GM12878 (cell line): ENCODE measurements at regions not wholly inside any gene's neighbourhood (a gene's known extent, or its start where the extent isn't known, plus 50 kb on each side); places are given as distances from the start of the nearest gene placed in this dataset.

Experiments used
- ATAC-seq: fragments of 200-7000 bp; cut with Tn5 transposase; 3 replicates; pipeline ENCODE4 v1.9.1; 2020; ENCODE audit warnings: mild to moderate bottlenecking, moderate library complexity
- BruUV-seq: library from RNA; stranded (reverse); fragments of 400-500 nt; replicated peaks from 2 replicates; lab custom pipeline; 2021; lab: Mats Ljungman, UMichigan
- CTCF ChIA-PET: fragments of 300-600 bp; sonication (Branson Sonifier 250); formaldehyde crosslinking; extraction: SDS; loops from one replicate; lab custom pipeline; 2021; ENCODE audit warnings: inconsistent platforms; lab: Yijun Ruan, JAX
- POLR2A ChIA-PET: fragments of 350-600 bp; formaldehyde crosslinking; extraction: SDS; loops from one replicate; lab custom pipeline; 2021; ENCODE audit warnings: inconsistent platforms; lab: Charles Lee
- RAD21 ChIA-PET: fragments of 300-600 bp; sonication (Branson Sonifier 250); formaldehyde crosslinking; loops from one replicate; lab custom pipeline; 2023; ENCODE audit warnings: antibody characterized with exemption; ENCODE audit not compliant: unreplicated experiment; lab: Charles Lee
- SMC1A ChIA-PET: fragments of 300-600 bp; sonication (Branson Sonifier 250); formaldehyde crosslinking; loops from one replicate; lab custom pipeline; 2023; ENCODE audit not compliant: unreplicated experiment, uncharacterized antibody; lab: Charles Lee
- DNase-seq: peaks from one replicate; pipeline ENCODE4 v3.0.0-alpha.2; 2011; ENCODE audit warnings: low read depth, low spot score
- FAIRE-seq: peaks from 3 replicates; lab custom pipeline; 2011; peaks lifted over from hg19 to GRCh38; lab: Jason Lieb, UNC
- H2AFZ ChIP-seq: 2 replicates; pipeline ENCODE4 v1.6.0; 2011; ENCODE audit warnings: low read depth, low read length, control low read depth; ENCODE audit not compliant: control insufficient read depth
- H3K27ac ChIP-seq: 2 replicates; pipeline ENCODE4 v1.5.1; 2011; ENCODE audit warnings: control low read depth; ENCODE audit not compliant: control insufficient read depth, insufficient read depth
- H3K27me3 ChIP-seq, 2 experiments: replicated peaks in 1 of 2; 2 replicates each; pipeline versions ENCODE4 v1.6.0 to v1.6.1; 2011; ENCODE audit warnings: low read length in 1 of 2; ENCODE audit not compliant: control insufficient read depth in 2 of 2, insufficient read depth in 2 of 2
- H3K36me3 ChIP-seq, 2 experiments: 2 replicates each; pipeline ENCODE4 v1.5.1; 2011; ENCODE audit warnings: low read length in 1 of 2; ENCODE audit not compliant: control insufficient read depth in 2 of 2, insufficient read depth in 2 of 2
- H3K4me1 ChIP-seq: 2 replicates; pipeline ENCODE4 v1.6.1; 2011; ENCODE audit warnings: mild to moderate bottlenecking, low read length, moderate library complexity, mixed read lengths; ENCODE audit not compliant: control insufficient read depth, insufficient read depth
- H3K4me2 ChIP-seq: 2 replicates; pipeline ENCODE4 v1.6.0; 2011; ENCODE audit warnings: control low read depth; ENCODE audit not compliant: control insufficient read depth, insufficient read depth
- H3K4me3 ChIP-seq: fragments of 200-600 bp; sonication (generic); 2 replicates; pipeline ENCODE4 v1.5.1; 2016
- H3K79me2 ChIP-seq: 2 replicates; pipeline ENCODE4 v1.6.0; 2011; ENCODE audit warnings: low read length; ENCODE audit not compliant: control insufficient read depth, insufficient read depth
- H3K9ac ChIP-seq: 2 replicates; pipeline ENCODE4 v1.8.0; 2011; ENCODE audit warnings: low read length, control low read depth, mixed read lengths; ENCODE audit not compliant: control insufficient read depth, insufficient read depth
- H3K9me3 ChIP-seq: replicated peaks from 3 replicates; pipeline ENCODE4 v1.5.1; 2011; ENCODE audit warnings: mild to moderate bottlenecking, low read length; ENCODE audit not compliant: control insufficient read depth, insufficient read depth
- H4K20me1 ChIP-seq: 2 replicates; pipeline ENCODE4 v1.6.0; 2011; ENCODE audit not compliant: control insufficient read depth, insufficient read depth
- CEBPZ ChIP-seq: fragments of 150-350 bp; IDR thresholded peaks from 2 replicates; pipeline ENCODE4 v1.6.1; 2016; ENCODE audit warnings: low read depth, low read length
- CHD4 ChIP-seq: fragments of 200-600 bp; sonication (generic); IDR thresholded peaks from 2 replicates; pipeline ENCODE4 v1.6.1; 2016; ENCODE audit warnings: mild to moderate bottlenecking
- CREM ChIP-seq: IDR thresholded peaks from 2 replicates; pipeline ENCODE4 v1.6.1; 2014; ENCODE audit warnings: antibody characterized with exemption, low read depth
- GABPA ChIP-seq: IDR thresholded peaks from 2 replicates; pipeline ENCODE4 v1.6.1; 2014; ENCODE audit warnings: antibody characterized with exemption, low read depth, mild to moderate bottlenecking, inconsistent platforms
- IRF3 ChIP-seq: fragments of 450-650 bp; IDR thresholded peaks from 2 replicates; pipeline ENCODE4 v1.6.1; 2014; ENCODE audit warnings: mild to moderate bottlenecking
- IRF4 ChIP-seq: IDR thresholded peaks from 2 replicates; pipeline ENCODE4 v1.6.1; 2011; ENCODE audit warnings: low read depth, low read length
- KDM1A ChIP-seq: fragments of 200-600 bp; sonication (generic); IDR thresholded peaks from 2 replicates; pipeline ENCODE4 v1.6.1; 2016; ENCODE audit warnings: borderline replicate concordance
- MEF2B ChIP-seq: fragments of 450-650 bp; IDR thresholded peaks from 2 replicates; pipeline ENCODE4 v1.6.1; 2018; ENCODE audit warnings: mild to moderate bottlenecking, moderate library complexity; ENCODE audit not compliant: partially characterized antibody, poor library complexity, severe bottlenecking
- NFIC ChIP-seq: IDR thresholded peaks from 2 replicates; pipeline ENCODE4 v1.6.1; 2012; ENCODE audit warnings: low read depth, mild to moderate bottlenecking, inconsistent platforms, low read length, moderate library complexity
- POU2F2 ChIP-seq: IDR thresholded peaks from 3 replicates; pipeline ENCODE4 v1.6.1; 2011; ENCODE audit warnings: low read depth, mild to moderate bottlenecking, low read length, borderline replicate concordance
- RAD51 ChIP-seq: fragments of 450-650 bp; IDR thresholded peaks from 2 replicates; pipeline ENCODE4 v1.6.1; 2016; ENCODE audit warnings: moderate library complexity, mild to moderate bottlenecking, inconsistent platforms
- RCOR1 ChIP-seq: conservative IDR thresholded peaks from 2 replicates; pipeline ENCODE4 v1.6.1; 2012; ENCODE audit warnings: low read depth, low read length, improper control_type of control experiment
- SREBF2 ChIP-seq: IDR thresholded peaks from 2 replicates; pipeline ENCODE4 v1.6.1; 2012; ENCODE audit warnings: mild to moderate bottlenecking, low read length
- ZNF217 ChIP-seq: fragments of 450-650 bp; IDR thresholded peaks from 2 replicates; pipeline ENCODE4 v1.6.1; 2017; ENCODE audit warnings: antibody characterized with exemption, mild to moderate bottlenecking
- WGBS: methylation state at CpG from one replicate; pipeline ENCODE4 v1.1.6; 2016; ENCODE audit warnings: low lambda C conversion rate; ENCODE audit not compliant: insufficient replicate concordance, insufficient coverage; ENCODE audit errors: missing lambda C conversion rate; 5-methylcytosine and 5-hydroxymethylcytosine counted together
- in situ Hi-C: fragments of 300-500 bp; cut with MboI; formaldehyde crosslinking; loops from 9 replicates; pipeline ENCODE4 v1.14.3; 2018; ENCODE audit warnings: mixed read lengths
- intact Hi-C: fragments of 100-400 bp; cut with micrococcal nuclease; formaldehyde crosslinking; loops from one replicate; pipeline ENCODE4 v1.14.2; 2022; ENCODE audit not compliant: unreplicated experiment
- TF ChIP-seq, protein P1 (sequence below): IDR thresholded peaks from 2 replicates; pipeline ENCODE4 v1.6.1; 2011; ENCODE audit warnings: low read depth, low read length, improper control_type of control experiment, borderline replicate concordance
- TF ChIP-seq, protein P2 (sequence below): fragments of 150-350 bp; IDR thresholded peaks from 2 replicates; pipeline ENCODE4 v1.6.1; 2014; ENCODE audit warnings: mild to moderate bottlenecking, low read depth, low read length

- ChIA-PET CTCF (no interaction called here), RAD21 (no interaction called here), SMC1A (no interaction called here), POLR2A (no interaction called here)
- DNase-seq (no peak), FAIRE-seq (no peak), ATAC-seq (no peak)
- BruUV-seq = no TSS peak
- in situ Hi-C loops = no loop called here
- H3K27me3 ChIP-seq = no peaks in the 10 kb centered on the region
- 15% methylated on average over 2 of the region's 2 CpGs for WGBS
- no peak overlapping the region for H3K4me3 ChIP-seq
- H3K27ac ChIP-seq = no peak overlapping the region
- H3K9ac ChIP-seq = no peak overlapping the region
- H3K4me2 ChIP-seq = no peak overlapping the region
- H2AFZ ChIP-seq = no peak overlapping the region
- no peaks in the 10 kb centered on the region for H3K9me3 ChIP-seq
- H3K4me1 ChIP-seq = no peaks in the 10 kb centered on the region
- intact Hi-C loops = no loop called here
- no peaks in the 10 kb centered on the region for H3K36me3 ChIP-seq
- H3K79me2 ChIP-seq = no peaks in the 10 kb centered on the region
- H4K20me1 ChIP-seq = no peaks in the 10 kb centered on the region
- no peak for TF ChIP-seq RCOR1
- TF ChIP-seq KDM1A = no peak
- no peak for TF ChIP-seq POU2F2
- no peak for TF ChIP-seq RAD51
- no peak for TF ChIP-seq SREBF2
- no peak for TF ChIP-seq ZNF217
- no peak for TF ChIP-seq GABPA
- no peak for TF ChIP-seq MEF2B
- no peak for TF ChIP-seq CREM
- no peak for TF ChIP-seq NFIC
- TF ChIP-seq IRF4 = no peak
- TF ChIP-seq IRF3 = no peak
- TF ChIP-seq CEBPZ = no peak
- TF ChIP-seq, protein P1, sequence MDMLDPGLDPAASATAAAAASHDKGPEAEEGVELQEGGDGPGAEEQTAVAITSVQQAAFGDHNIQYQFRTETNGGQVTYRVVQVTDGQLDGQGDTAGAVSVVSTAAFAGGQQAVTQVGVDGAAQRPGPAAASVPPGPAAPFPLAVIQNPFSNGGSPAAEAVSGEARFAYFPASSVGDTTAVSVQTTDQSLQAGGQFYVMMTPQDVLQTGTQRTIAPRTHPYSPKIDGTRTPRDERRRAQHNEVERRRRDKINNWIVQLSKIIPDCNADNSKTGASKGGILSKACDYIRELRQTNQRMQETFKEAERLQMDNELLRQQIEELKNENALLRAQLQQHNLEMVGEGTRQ = no peak
- TF ChIP-seq CHD4 = no peak
- TF ChIP-seq, protein P2, sequence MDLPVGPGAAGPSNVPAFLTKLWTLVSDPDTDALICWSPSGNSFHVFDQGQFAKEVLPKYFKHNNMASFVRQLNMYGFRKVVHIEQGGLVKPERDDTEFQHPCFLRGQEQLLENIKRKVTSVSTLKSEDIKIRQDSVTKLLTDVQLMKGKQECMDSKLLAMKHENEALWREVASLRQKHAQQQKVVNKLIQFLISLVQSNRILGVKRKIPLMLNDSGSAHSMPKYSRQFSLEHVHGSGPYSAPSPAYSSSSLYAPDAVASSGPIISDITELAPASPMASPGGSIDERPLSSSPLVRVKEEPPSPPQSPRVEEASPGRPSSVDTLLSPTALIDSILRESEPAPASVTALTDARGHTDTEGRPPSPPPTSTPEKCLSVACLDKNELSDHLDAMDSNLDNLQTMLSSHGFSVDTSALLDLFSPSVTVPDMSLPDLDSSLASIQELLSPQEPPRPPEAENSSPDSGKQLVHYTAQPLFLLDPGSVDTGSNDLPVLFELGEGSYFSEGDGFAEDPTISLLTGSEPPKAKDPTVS = no peak
These were observed 250.1 kb upstream of the PWP1 start for GRCh38 chr12:107435520-107435919.
